Common myeloid progenitor, CD34-positive (primary cell): ENCODE measurements at regions not wholly inside any gene's neighbourhood (a gene's known extent, or its start where the extent isn't known, plus 50 kb on each side); places are given as distances from the start of the nearest gene placed in this dataset.

Source experiments
- CTCF ChIA-PET: fragments of 350-600 bp; sonication (Branson Sonifier 250); formaldehyde crosslinking; loops from one replicate; lab custom pipeline; 2021; ENCODE audit warnings: antibody characterized with exemption; lab: Charles Lee
- POLR2A ChIA-PET: fragments of 350-600 bp; sonication (Branson Sonifier 250); formaldehyde crosslinking; loops from one replicate; lab custom pipeline; 2021; ENCODE audit warnings: antibody characterized with exemption; lab: Charles Lee
- DNase-seq, 3 donors: peaks; one replicate each; pipeline versions ENCODE4 v3.0.0 to v3.0.0-alpha.2; 2013
- H3K27ac ChIP-seq, 2 experiments: 1 replicate in 1 of 2; 2 replicates in 1 of 2; pipeline ENCODE4 v1.7.0; 2013; ENCODE audit warnings: inconsistent platforms in 2 of 2, low read length in 2 of 2, mild to moderate bottlenecking in 2 of 2, low read depth in 1 of 2, moderate library complexity in 1 of 2; ENCODE audit not compliant: severe bottlenecking in 2 of 2, insufficient read depth in 1 of 2, poor library complexity in 1 of 2
- H3K27me3 ChIP-seq, 5 experiments: replicated peaks in 2 of 5; 1 replicate in 3 of 5; 2 replicates in 2 of 5; pipeline versions ENCODE4 v1.6.1 to v1.7.0; 2013; ENCODE audit warnings: low read length in 4 of 5, mild to moderate bottlenecking in 2 of 5, moderate library complexity in 2 of 5, inconsistent platforms in 1 of 5; ENCODE audit not compliant: insufficient read depth in 5 of 5, control insufficient read depth in 4 of 5
- H3K36me3 ChIP-seq, 4 experiments: 1 replicate in 2 of 4; 2 replicates in 2 of 4; pipeline versions ENCODE4 v1.6.1 to v1.7.0; 2013; ENCODE audit warnings: low read length in 3 of 4, control low read depth in 1 of 4, mild to moderate bottlenecking in 1 of 4; ENCODE audit not compliant: control insufficient read depth in 4 of 4, insufficient read depth in 4 of 4
- H3K4me1 ChIP-seq, 4 experiments: 1 replicate in 3 of 4; 2 replicates in 1 of 4; pipeline versions ENCODE4 v1.6.1 to v1.7.1; 2013; ENCODE audit warnings: low read length in 3 of 4, mild to moderate bottlenecking in 3 of 4, control low read depth in 1 of 4, inconsistent platforms in 1 of 4, moderate library complexity in 1 of 4; ENCODE audit not compliant: control insufficient read depth in 4 of 4, insufficient read depth in 4 of 4; ENCODE audit errors: control extremely low read depth in 1 of 4
- H3K4me3 ChIP-seq, 7 experiments: 1 replicate in 4 of 7; 2 replicates in 3 of 7; pipeline versions ENCODE4 v1.5.1 to v1.7.0; 2013; ENCODE audit warnings: mild to moderate bottlenecking in 7 of 7, low read length in 6 of 7, moderate library complexity in 6 of 7, inconsistent platforms in 2 of 7, low read depth in 2 of 7, control low read depth in 1 of 7; ENCODE audit not compliant: insufficient read depth in 4 of 7, control insufficient read depth in 1 of 7; ENCODE audit errors: extremely low read depth in 1 of 7
- H3K9me3 ChIP-seq, 5 experiments: 1 replicate in 4 of 5; 2 replicates in 1 of 5; pipeline versions ENCODE4 v1.6.1 to v1.7.1; 2013; ENCODE audit warnings: low read length in 4 of 5, mild to moderate bottlenecking in 2 of 5, inconsistent platforms in 1 of 5, low read depth in 1 of 5, moderate library complexity in 1 of 5; ENCODE audit not compliant: control insufficient read depth in 4 of 5, insufficient read depth in 2 of 5; ENCODE audit errors: control extremely low read depth in 1 of 5
- WGBS: methylation state at CpG from one replicate; pipeline ENCODE4 v1.1.5; 2013; ENCODE audit not compliant: insufficient coverage; 5-methylcytosine and 5-hydroxymethylcytosine counted together

- DNase-seq: no peak
- Histone ChIP-seq H3K4me3 (no peak overlapping the region), H3K27ac (no peak overlapping the region), H3K4me1 (no peaks in the 10 kb centered on the region), H3K27me3 (no peaks in the 10 kb centered on the region), H3K9me3 (peaks cover 0 to 3% (median 0%) of the 10 kb centered on the region in 5 experiments), H3K36me3 (no peaks in the 10 kb centered on the region)
- ChIA-PET CTCF (no interaction called here), POLR2A (no interaction called here)
- 95% methylated on average over 11 of the region's 12 CpGs for WGBS
Observed at GRCh38 chr5:6087576-6087975, 290.8 kb downstream of the MED10 start.

GRCh38 chr5:6086871-6087270 lies 291.5 kb downstream of the MED10 start:
- DNase-seq: no peak
- H3K27me3 ChIP-seq: no peaks in the 10 kb centered on the region
- H3K27ac ChIP-seq: no peak overlapping the region
- WGBS: 98% methylated on average over 4 of the region's 4 CpGs
- H3K36me3 ChIP-seq: no peaks in the 10 kb centered on the region
- H3K4me3 ChIP-seq: no peak overlapping the region
- CTCF ChIA-PET: no interaction called here
- POLR2A ChIA-PET: no interaction called here
- H3K9me3 ChIP-seq: peaks cover 0 to 3% (median 0%) of the 10 kb centered on the region in 5 experiments
- H3K4me1 ChIP-seq: no peaks in the 10 kb centered on the region

- no peak for DNase-seq
- Histone ChIP-seq H3K27ac (no peak overlapping the region), H3K36me3 (no peaks in the 10 kb centered on the region), H3K9me3 (peaks cover 0 to 3% (median 0%) of the 10 kb centered on the region in 5 experiments), H3K27me3 (no peaks in the 10 kb centered on the region), H3K4me1 (no peaks in the 10 kb centered on the region), H3K4me3 (no peak overlapping the region)
- ChIA-PET POLR2A (no interaction called here), CTCF (no interaction called here)
- WGBS: 90% methylated on average over 5 of the region's 9 CpGs
Observed at GRCh38 chr5:6085341-6085860, 292.9 kb downstream of the MED10 start.

GRCh38 chr5:6084836-6085235 lies 293.5 kb downstream of the MED10 start:
- no peaks in the 10 kb centered on the region for H3K36me3 ChIP-seq
- 83% methylated on average over 1 of the region's 2 CpGs for WGBS
- H3K4me1 ChIP-seq: no peaks in the 10 kb centered on the region
- ChIA-PET CTCF (no interaction called here), POLR2A (no interaction called here)
- H3K4me3 ChIP-seq: no peak overlapping the region
- no peak overlapping the region for H3K27ac ChIP-seq
- H3K9me3 ChIP-seq: peaks cover 0 to 3% (median 0%) of the 10 kb centered on the region in 5 experiments
- DNase-seq: no peak
- no peaks in the 10 kb centered on the region for H3K27me3 ChIP-seq

- ChIA-PET CTCF (no interaction called here), POLR2A (no interaction called here)
- 97% methylated on average over 7 of the region's 8 CpGs for WGBS
- no peaks in the 10 kb centered on the region for H3K27me3 ChIP-seq
- H3K4me1 ChIP-seq: no peaks in the 10 kb centered on the region
- H3K27ac ChIP-seq: no peak overlapping the region
- no peak for DNase-seq
- no peak overlapping the region for H3K4me3 ChIP-seq
- H3K36me3 ChIP-seq: no peaks in the 10 kb centered on the region
- H3K9me3 ChIP-seq: peaks cover 0 to 3% (median 0%) of the 10 kb centered on the region in 5 experiments
Observed at GRCh38 chr5:6084376-6084775, 294.0 kb downstream of the MED10 start.

GRCh38 chr5:6083311-6083978 lies 294.9 kb downstream of the MED10 start:
- no peaks in the 10 kb centered on the region for H3K27me3 ChIP-seq
- WGBS: 64% methylated on average over 9 of the region's 11 CpGs
- no peak for DNase-seq
- H3K27ac ChIP-seq: no peak overlapping the region
- ChIA-PET CTCF (no interaction called here), POLR2A (no interaction called here)
- no peak overlapping the region for H3K4me3 ChIP-seq
- no peaks in the 10 kb centered on the region for H3K36me3 ChIP-seq
- no peaks in the 10 kb centered on the region for H3K4me1 ChIP-seq
- H3K9me3 ChIP-seq: peaks cover 0 to 3% (median 0%) of the 10 kb centered on the region in 5 experiments

- Histone ChIP-seq H3K4me3 (no peak overlapping the region), H3K36me3 (no peaks in the 10 kb centered on the region), H3K27ac (no peak overlapping the region), H3K4me1 (no peaks in the 10 kb centered on the region), H3K9me3 (peaks cover 0 to 3% (median 0%) of the 10 kb centered on the region in 5 experiments), H3K27me3 (no peaks in the 10 kb centered on the region)
- CTCF ChIA-PET: no interaction called here
- POLR2A ChIA-PET: no interaction called here
- 90% methylated on average over 2 of the region's 2 CpGs for WGBS
- DNase-seq: no peak
Observed at GRCh38 chr5:6082685-6083084, 295.7 kb downstream of the MED10 start.
